ENCODE measurements at regions not wholly inside any gene's neighbourhood (a gene's known extent, or its start where the extent isn't known, plus 50 kb on each side); places are given as distances from the start of the nearest gene placed in this dataset.

GRCh38 chr3:72204452-72204851 is 419.5 kb upstream of the PROK2 start:
- no peak for DNase-seq (ENCODE audit: low read depth in 2 of 2)

- no peak for DNase-seq (ENCODE audit: low read depth in 2 of 2)
Observed at GRCh38 chr3:72203613-72204349, 418.8 kb upstream of the PROK2 start.

GRCh38 chr3:72203105-72203504 is 418.2 kb upstream of the PROK2 start:
- DNase-seq (ENCODE audit: low read depth in 2 of 2), result no peak

- no peak for DNase-seq (ENCODE audit: low read depth in 2 of 2)
Observed at GRCh38 chr3:72200332-72200731, 415.4 kb upstream of the PROK2 start.

- DNase-seq (ENCODE audit: low read depth in 2 of 2), result no peak
Observed at GRCh38 chr3:72199530-72199929, 414.6 kb upstream of the PROK2 start.

- DNase-seq (ENCODE audit: low read depth in 2 of 2), result no peak
Observed at GRCh38 chr3:72196377-72196929, 411.5 kb upstream of the PROK2 start.

- DNase-seq (ENCODE audit: low read depth in 2 of 2), result no peak
Observed at GRCh38 chr3:72195895-72196294, 410.9 kb upstream of the PROK2 start.

- no peak for DNase-seq (ENCODE audit: low read depth in 2 of 2)
Observed at GRCh38 chr3:72194458-72194857, 409.5 kb upstream of the PROK2 start.

- DNase-seq (ENCODE audit: low read depth in 2 of 2), result no peak
Observed at GRCh38 chr3:72193771-72194430, 409.0 kb upstream of the PROK2 start.

- no peak for DNase-seq (ENCODE audit: low read depth in 2 of 2)
Observed at GRCh38 chr3:72192572-72192971, 407.6 kb upstream of the PROK2 start.

- no peak for DNase-seq (ENCODE audit: low read depth in 2 of 2)
Observed at GRCh38 chr3:72191209-72191960, 406.4 kb upstream of the PROK2 start.

GRCh38 chr3:72190050-72190449 is 405.1 kb upstream of the PROK2 start:
- no peak for DNase-seq (ENCODE audit: low read depth in 2 of 2)

- no peak for DNase-seq (ENCODE audit: low read depth in 2 of 2)
Observed at GRCh38 chr3:72189339-72189738, 404.4 kb upstream of the PROK2 start.

- no peak for DNase-seq (ENCODE audit: low read depth in 2 of 2)
Observed at GRCh38 chr3:72188536-72188935, 403.6 kb upstream of the PROK2 start.

- DNase-seq (ENCODE audit: low read depth in 2 of 2), result no peak
Observed at GRCh38 chr3:72187131-72187530, 402.2 kb upstream of the PROK2 start.

GRCh38 chr3:72186400-72186855 is 401.5 kb upstream of the PROK2 start:
- DNase-seq (ENCODE audit: low read depth in 2 of 2), result no peak

GRCh38 chr3:72185549-72186399 is 400.8 kb upstream of the PROK2 start:
- no peak for DNase-seq (ENCODE audit: low read depth in 2 of 2)

- DNase-seq (ENCODE audit: low read depth in 2 of 2), result no peak
Observed at GRCh38 chr3:72183489-72183888, 398.5 kb upstream of the PROK2 start.

GRCh38 chr3:72182206-72182605 is 397.3 kb upstream of the PROK2 start:
- no peak for DNase-seq (ENCODE audit: low read depth in 2 of 2)

- DNase-seq (ENCODE audit: low read depth in 2 of 2), result no peak
Observed at GRCh38 chr3:72181251-72181650, 396.3 kb upstream of the PROK2 start.

GRCh38 chr3:72180405-72180804 is 395.5 kb upstream of the PROK2 start:
- no peak for DNase-seq (ENCODE audit: low read depth in 2 of 2)

- no peak for DNase-seq (ENCODE audit: low read depth in 2 of 2)
Observed at GRCh38 chr3:72179107-72179464, 394.1 kb upstream of the PROK2 start.

Measured in stimulated activated CD8-positive, alpha-beta memory T cell treated with anti-CD3 and anti-CD28 coated beads, Interleukin-2, amount 100 ng/mL, for 1 hour (primary cell).